Glutamatergic neuron (in vitro differentiated cells): ENCODE measurements at regions not wholly inside any gene's neighbourhood (a gene's known extent, or its start where the extent isn't known, plus 50 kb on each side); places are given as distances from the start of the nearest gene placed in this dataset.

Experiments
- DNase-seq: peaks from one replicate; pipeline ENCODE4 v3.0.0; 2022
- H3K27ac Mint-ChIP-seq: one replicate; pipeline ENCODE4 v1.8.0; 2020; ENCODE audit warnings: mild to moderate bottlenecking, mixed read lengths, inconsistent platforms; ENCODE audit not compliant: unreplicated experiment
- H3K27me3 Mint-ChIP-seq: one replicate; pipeline ENCODE4 v1.8.0; 2020; ENCODE audit warnings: mild to moderate bottlenecking, moderate library complexity, mixed read lengths, inconsistent platforms; ENCODE audit not compliant: unreplicated experiment
- H3K36me3 Mint-ChIP-seq: one replicate; pipeline ENCODE4 v1.8.0; 2020; ENCODE audit warnings: mild to moderate bottlenecking, mixed read lengths, inconsistent platforms; ENCODE audit not compliant: unreplicated experiment
- H3K4me1 Mint-ChIP-seq: one replicate; pipeline ENCODE4 v1.8.0; 2020; ENCODE audit warnings: mild to moderate bottlenecking, low read depth, mixed read lengths, inconsistent platforms; ENCODE audit not compliant: unreplicated experiment
- H3K4me3 Mint-ChIP-seq: one replicate; pipeline ENCODE4 v1.8.0; 2020; ENCODE audit warnings: mild to moderate bottlenecking, mixed read lengths, inconsistent platforms; ENCODE audit not compliant: unreplicated experiment
- H3K9me3 Mint-ChIP-seq: one replicate; pipeline ENCODE4 v1.8.0; 2020; ENCODE audit warnings: mild to moderate bottlenecking, moderate library complexity, mixed read lengths, inconsistent platforms; ENCODE audit not compliant: unreplicated experiment
- CTCF ChIP-seq: fragments of 200-600 bp; sonication (generic); IDR thresholded peaks from one replicate; pipeline ENCODE4 v1.5.0; 2021; ENCODE audit not compliant: partially characterized antibody, unreplicated experiment

GRCh38 chr11:32005786-32006416, 85.0 kb upstream of the RCN1 start:
- no peak for DNase-seq
- no peaks in the 10 kb centered on the region for H3K9me3 Mint-ChIP-seq
- no peak overlapping the region for H3K4me3 Mint-ChIP-seq
- no peak for TF ChIP-seq CTCF
- H3K27ac Mint-ChIP-seq = no peak overlapping the region
- H3K4me1 Mint-ChIP-seq = peaks cover 28% of the 10 kb centered on the region
- peaks cover 4% of the 10 kb centered on the region for H3K27me3 Mint-ChIP-seq
- H3K36me3 Mint-ChIP-seq = no peaks in the 10 kb centered on the region

GRCh38 chr11:32003335-32003734, 87.5 kb upstream of the RCN1 start:
- H3K9me3 Mint-ChIP-seq = no peaks in the 10 kb centered on the region
- H3K36me3 Mint-ChIP-seq = no peaks in the 10 kb centered on the region
- no peak overlapping the region for H3K27ac Mint-ChIP-seq
- H3K4me3 Mint-ChIP-seq = no peak overlapping the region
- peaks cover 29% of the 10 kb centered on the region for H3K4me1 Mint-ChIP-seq
- TF ChIP-seq CTCF = no peak
- peak; percentile 31 for DNase-seq
- no peaks in the 10 kb centered on the region for H3K27me3 Mint-ChIP-seq

- H3K4me3 Mint-ChIP-seq = no peak overlapping the region
These were observed 88.6 kb upstream of the RCN1 start for GRCh38 chr11:32002311-32002710.

DNA sequence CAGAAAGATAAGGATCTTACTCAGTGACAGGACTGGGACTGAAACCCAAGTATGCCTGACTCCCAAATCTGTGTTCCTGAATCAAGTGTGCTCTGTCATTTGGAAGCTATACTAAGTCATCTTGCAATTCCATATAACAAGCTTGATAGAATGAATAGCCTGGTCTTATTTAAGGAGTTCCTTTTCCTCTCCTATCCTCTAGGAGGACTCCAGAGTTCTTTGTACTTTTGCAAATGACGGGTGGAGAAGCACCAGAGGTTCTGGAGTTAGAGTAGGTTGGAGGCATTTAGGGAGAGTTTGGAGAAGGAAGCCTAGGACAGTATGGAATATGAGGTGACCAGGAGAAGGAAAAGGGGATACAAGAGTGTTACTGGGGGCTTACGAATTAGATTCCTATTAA, 92.9 kb upstream of the RCN1 start:
- Mint-ChIP-seq H3K27me3 (no peaks in the 10 kb centered on the region), H3K4me1 (peaks cover 9% of the 10 kb centered on the region)

More at GRCh38 chr11:32002311-32002710, 88.6 kb upstream of the RCN1 start:
- TF ChIP-seq CTCF = no peak
- Mint-ChIP-seq H3K9me3 (no peaks in the 10 kb centered on the region), H3K27ac (no peak overlapping the region), H3K27me3 (no peaks in the 10 kb centered on the region), H3K4me1 (peaks cover 25% of the 10 kb centered on the region), H3K36me3 (no peaks in the 10 kb centered on the region)
- DNase-seq = no peak

More for the DNA sequence above, 92.9 kb upstream of the RCN1 start:
- H3K9me3 Mint-ChIP-seq = no peaks in the 10 kb centered on the region
- TF ChIP-seq CTCF = no peak
- no peak for DNase-seq
- no peak overlapping the region for H3K27ac Mint-ChIP-seq
- H3K36me3 Mint-ChIP-seq = no peaks in the 10 kb centered on the region
- no peak overlapping the region for H3K4me3 Mint-ChIP-seq
